ENCODE measurements at regions not wholly inside any gene's neighbourhood (a gene's known extent, or its start where the extent isn't known, plus 50 kb on each side); places are given as distances from the start of the nearest gene placed in this dataset. TPM values are rescaled to one million over a fixed set of nuclear protein-coding genes. Genes with fewer than 3 reads are reported as not detected.
A peak's percentile ranks its signal among the peaks of the same experiment; 100 is the strongest.

DNA sequence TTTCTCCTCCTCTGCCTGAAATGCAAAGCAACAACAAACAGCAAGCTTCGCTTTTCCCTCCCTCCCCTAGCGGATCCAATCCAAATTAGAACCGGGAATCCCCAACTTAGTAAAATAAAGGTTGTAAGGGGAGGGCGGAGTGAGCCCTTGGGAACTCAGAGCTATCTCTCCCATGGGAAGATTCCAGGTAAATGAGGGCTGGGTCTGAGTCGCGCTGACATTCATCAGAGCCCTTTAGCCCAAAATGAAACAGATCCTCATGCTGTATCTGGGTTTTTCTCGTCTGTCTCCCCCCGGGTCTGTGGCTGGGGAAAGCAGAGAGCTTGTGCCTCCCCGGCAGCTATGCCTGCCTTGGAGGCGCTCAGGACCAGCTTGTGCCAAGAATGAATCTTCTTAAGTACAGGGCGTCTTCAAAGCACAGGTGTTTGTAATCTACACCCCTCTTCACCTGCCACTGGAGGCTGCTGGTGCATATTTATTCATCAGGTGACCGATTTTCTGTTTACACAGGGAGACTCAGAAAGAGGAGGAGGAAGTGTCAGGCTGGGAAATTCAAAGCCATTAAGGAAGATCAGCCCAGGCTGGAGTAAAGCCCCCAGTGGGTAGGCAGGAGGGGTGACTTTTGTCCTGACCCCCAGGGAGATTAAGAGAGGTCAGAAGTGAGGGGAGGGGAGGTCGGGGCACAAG is 55.0 kb upstream of the GSE1 start:
- H3K36me3 Mint-ChIP-seq: peaks cover 3% of the 10 kb centered on the region
- ATAC-seq (no peak), DNase-seq (no peak)
- peak overlapping the region; percentile 66 for H3K27ac Mint-ChIP-seq
- H3K4me3 Mint-ChIP-seq: peak overlapping the region; percentile 87
- H3K4me1 Mint-ChIP-seq: peaks cover 29% of the 10 kb centered on the region
- CTCF ChIA-PET: interaction anchor here (1.6 to 5.3 kb wide), 6 partner anchors 11 to 138 kb away, joined by 4 to 35 read pairs (median 12); no protein-coding TSS in a partner anchor
- H3K27me3 Mint-ChIP-seq: no peaks in the 10 kb centered on the region
- H3K9me3 Mint-ChIP-seq (ENCODE audit: low read depth): no peaks in the 10 kb centered on the region

GRCh38 chr16:85560932-85561247 is 52.2 kb upstream of the GSE1 start:
- Mint-ChIP-seq H3K27me3 (no peaks in the 10 kb centered on the region), H3K4me1 (peaks cover 36% of the 10 kb centered on the region), H3K4me3 (no peak overlapping the region), H3K27ac (no peak overlapping the region), H3K36me3 (no peaks in the 10 kb centered on the region), H3K9me3 (ENCODE audit: low read depth) (no peaks in the 10 kb centered on the region)
- no peak for DNase-seq
- CTCF ChIA-PET: interaction anchor here (2.0 to 5.3 kb wide), 2 partner anchors 8 to 56 kb away, joined by 5 to 35 read pairs; no protein-coding TSS in a partner anchor
- no peak for ATAC-seq

DNA sequence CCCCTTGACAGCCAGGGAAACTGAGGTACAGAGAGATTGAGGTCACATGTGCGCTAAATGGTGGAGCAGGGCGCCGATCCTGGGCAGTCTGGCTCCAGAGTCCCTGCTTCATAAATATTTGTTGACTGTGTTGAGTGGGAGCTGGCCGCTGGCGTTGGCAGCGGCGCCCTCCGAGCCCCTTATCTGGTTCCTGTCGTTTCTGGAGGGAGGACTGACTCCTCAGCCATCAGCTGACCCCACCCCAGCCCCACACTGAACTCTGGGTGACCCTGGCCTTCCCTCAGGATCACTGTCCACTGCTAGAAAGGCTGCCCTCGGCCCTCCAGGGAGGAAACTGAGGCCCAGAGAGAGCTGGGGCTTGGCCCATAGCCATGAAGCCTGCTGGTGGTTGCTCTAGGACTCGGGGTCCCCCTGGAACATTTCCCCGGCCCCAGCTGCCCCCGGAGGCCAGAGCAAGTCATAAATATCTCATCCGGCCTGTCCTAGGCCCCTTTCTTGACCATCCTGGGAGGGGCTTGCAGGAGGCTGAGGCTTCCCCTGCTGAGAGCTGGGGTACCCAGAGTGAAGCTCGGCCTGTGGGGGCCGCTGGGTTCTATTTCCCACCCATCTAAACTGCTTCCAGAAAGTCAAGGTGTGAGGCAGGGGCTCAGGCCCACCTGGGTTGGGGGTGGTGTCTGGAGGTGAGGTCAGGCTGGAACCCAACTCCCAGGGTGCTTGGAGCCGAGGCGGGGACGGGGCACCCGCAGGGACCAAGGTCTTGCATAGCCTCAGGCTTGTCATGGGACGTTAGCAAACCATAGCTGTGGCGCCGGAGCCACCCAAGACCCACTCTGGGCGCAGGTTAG is 51.7 kb upstream of the GSE1 start:
- no peak overlapping the region for H3K27ac Mint-ChIP-seq
- CTCF ChIA-PET: interaction anchor here (1.4 to 5.3 kb wide), 3 partner anchors 7 to 55 kb away, joined by 3 to 35 read pairs (median 5); no protein-coding TSS in a partner anchor
- H3K9me3 Mint-ChIP-seq (ENCODE audit: low read depth): no peaks in the 10 kb centered on the region
- no peaks in the 10 kb centered on the region for H3K27me3 Mint-ChIP-seq
- ATAC-seq (no peak), DNase-seq (no peak)
- H3K4me3 Mint-ChIP-seq: no peak overlapping the region
- no peaks in the 10 kb centered on the region for H3K36me3 Mint-ChIP-seq
- peaks cover 37% of the 10 kb centered on the region for H3K4me1 Mint-ChIP-seq

- Mint-ChIP-seq H3K4me1 (peaks cover 41% of the 10 kb centered on the region), H3K27me3 (no peaks in the 10 kb centered on the region), H3K27ac (no peak overlapping the region), H3K9me3 (ENCODE audit: low read depth) (no peaks in the 10 kb centered on the region), H3K4me3 (no peak overlapping the region), H3K36me3 (no peaks in the 10 kb centered on the region)
- CTCF ChIA-PET: interaction anchor here (1.4 to 2.0 kb wide), 2 partner anchors 47 to 54 kb away, joined by 3 to 5 read pairs; no protein-coding TSS in a partner anchor
- DNase-seq: no peak
- ATAC-seq: no peak
These were observed 50.9 kb upstream of the GSE1 start for GRCh38 chr16:85562093-85562786.

GRCh38 chr16:85563034-85563433 is 50.1 kb upstream of the GSE1 start:
- ATAC-seq (no peak), DNase-seq (no peak)
- Mint-ChIP-seq H3K9me3 (ENCODE audit: low read depth) (no peaks in the 10 kb centered on the region), H3K27me3 (no peaks in the 10 kb centered on the region), H3K36me3 (no peaks in the 10 kb centered on the region), H3K4me1 (peaks cover 39% of the 10 kb centered on the region), H3K27ac (no peak overlapping the region), H3K4me3 (no peak overlapping the region)
- CTCF ChIA-PET: interaction anchor here (1.4 to 2.7 kb wide), 4 partner anchors 9 to 143 kb away, joined by 3 to 14 read pairs (median 4); no protein-coding TSS in a partner anchor

Small RNAs in the stretch of these regions (microRNA-seq; reads per million reads assigned to microRNA genes)
- not detected for gene MIR5093

Data from activated CD8-positive, alpha-beta memory T cell treated with anti-CD3 and anti-CD28 coated beads, Interleukin-2, amount 10 ng/mL, durations not matched to agents 7 days and 5 days (primary cell).